ENCODE measurements at regions not wholly inside any gene's neighbourhood (a gene's known extent, or its start where the extent isn't known, plus 50 kb on each side); places are given as distances from the start of the nearest gene placed in this dataset.
"Not testable (repeated sequence)": the region's sequence is repeated elsewhere in the genome, so short reads cannot be mapped to it uniquely, and the experiment has no call there.

GRCh38 chr22:11057955-11058547 lies 4469.9 kb upstream of the OR11H1 start:
- TF ChIP-seq, protein P1, sequence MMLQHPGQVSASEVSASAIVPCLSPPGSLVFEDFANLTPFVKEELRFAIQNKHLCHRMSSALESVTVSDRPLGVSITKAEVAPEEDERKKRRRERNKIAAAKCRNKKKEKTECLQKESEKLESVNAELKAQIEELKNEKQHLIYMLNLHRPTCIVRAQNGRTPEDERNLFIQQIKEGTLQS (IDR thresholded peaks at IDR 0.05; ENCODE audit: borderline replicate concordance, extremely low read depth, low read depth, low read length), result not testable (repeated sequence)
- TF ChIP-seq WRNIP1 (IDR thresholded peaks at IDR 0.05; ENCODE audit: borderline replicate concordance, low read depth, low read length); SREBF2 (IDR thresholded peaks at IDR 0.05; ENCODE audit: low read length); EP300 (IDR thresholded peaks at IDR 0.05; ENCODE audit: borderline replicate concordance in 1 of 2, control insufficient read depth in 1 of 2, low read depth in 2 of 2, low read length in 2 of 2); CTCF (IDR thresholded peaks at IDR 0.05 in 2 of 3, conservative IDR thresholded peaks at IDR 0.05 in 1 of 3; ENCODE audit: control insufficient read depth in 2 of 3, extremely low read depth in 1 of 3, insufficient read depth in 1 of 3, low read depth in 3 of 3, low read length in 3 of 3); SMC3 (IDR thresholded peaks at IDR 0.05; ENCODE audit: borderline replicate concordance, low read length); CHD2 (IDR thresholded peaks at IDR 0.05; ENCODE audit: borderline replicate concordance, low read depth, low read length); RB1 (IDR thresholded peaks at IDR 0.05; ENCODE audit: borderline replicate concordance); SKIL (IDR thresholded peaks at IDR 0.05; ENCODE audit: low read depth, poor library complexity, severe bottlenecking): not testable (repeated sequence)
- TF ChIP-seq, protein P2, sequence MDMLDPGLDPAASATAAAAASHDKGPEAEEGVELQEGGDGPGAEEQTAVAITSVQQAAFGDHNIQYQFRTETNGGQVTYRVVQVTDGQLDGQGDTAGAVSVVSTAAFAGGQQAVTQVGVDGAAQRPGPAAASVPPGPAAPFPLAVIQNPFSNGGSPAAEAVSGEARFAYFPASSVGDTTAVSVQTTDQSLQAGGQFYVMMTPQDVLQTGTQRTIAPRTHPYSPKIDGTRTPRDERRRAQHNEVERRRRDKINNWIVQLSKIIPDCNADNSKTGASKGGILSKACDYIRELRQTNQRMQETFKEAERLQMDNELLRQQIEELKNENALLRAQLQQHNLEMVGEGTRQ (IDR thresholded peaks at IDR 0.05; ENCODE audit: borderline replicate concordance, low read depth, low read length), result not testable (repeated sequence)

All from GM12878 (cell line).